ENCODE measurements at regions not wholly inside any gene's neighbourhood (a gene's known extent, or its start where the extent isn't known, plus 50 kb on each side); places are given as distances from the start of the nearest gene placed in this dataset.
"Not testable (repeated sequence)": the region's sequence is repeated elsewhere in the genome, so short reads cannot be mapped to it uniquely, and the experiment has no call there.

- no peak for DNase-seq (ENCODE audit: low read depth)
Observed at GRCh38 chr6:165167861-165168260, 141.5 kb downstream of the C6orf118 start.

DNA sequence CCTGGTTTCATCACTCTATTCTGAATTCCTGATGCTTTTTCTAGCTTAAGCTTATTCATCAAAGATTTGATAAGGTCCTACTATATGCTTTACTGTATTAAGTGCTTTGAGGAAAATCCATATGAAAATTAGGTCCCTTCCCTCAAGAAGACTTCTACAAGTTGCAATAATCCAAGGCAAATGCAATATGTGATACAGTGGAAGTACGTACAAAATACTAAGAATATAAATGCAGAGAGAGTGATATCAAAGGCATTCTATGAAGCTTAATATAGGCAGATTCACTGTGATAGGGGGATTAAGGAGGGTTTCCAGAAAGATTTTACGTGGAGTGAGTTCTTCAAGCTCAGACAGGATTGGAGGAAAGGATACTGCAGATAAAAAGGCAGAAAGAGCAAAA lies 142.1 kb downstream of the C6orf118 start:
- no peak for DNase-seq (ENCODE audit: low read depth)

DNA sequence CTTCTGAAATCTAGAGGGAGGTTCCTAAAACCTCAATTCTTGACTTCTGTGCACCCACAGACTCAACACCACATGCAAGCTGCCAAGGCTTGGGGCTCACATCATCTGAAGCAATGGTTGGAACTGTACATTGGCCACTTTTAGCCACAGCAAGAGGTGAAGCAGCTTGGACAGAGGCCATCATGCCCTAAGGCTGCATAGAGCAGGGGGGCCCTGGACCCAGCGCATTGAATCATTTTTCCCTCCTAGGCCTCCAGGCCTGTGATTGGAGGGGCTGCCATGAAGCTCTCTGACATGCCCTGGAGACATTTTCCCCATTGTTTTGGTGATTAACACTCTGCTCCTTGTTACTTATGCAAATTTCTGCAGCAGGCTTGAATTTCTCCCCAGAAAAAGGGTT lies 145.9 kb downstream of the C6orf118 start:
- no peak for DNase-seq (ENCODE audit: low read depth)

- DNase-seq (ENCODE audit: low read depth): no peak
Observed at GRCh38 chr6:165159460-165159859, 149.9 kb downstream of the C6orf118 start.

DNA sequence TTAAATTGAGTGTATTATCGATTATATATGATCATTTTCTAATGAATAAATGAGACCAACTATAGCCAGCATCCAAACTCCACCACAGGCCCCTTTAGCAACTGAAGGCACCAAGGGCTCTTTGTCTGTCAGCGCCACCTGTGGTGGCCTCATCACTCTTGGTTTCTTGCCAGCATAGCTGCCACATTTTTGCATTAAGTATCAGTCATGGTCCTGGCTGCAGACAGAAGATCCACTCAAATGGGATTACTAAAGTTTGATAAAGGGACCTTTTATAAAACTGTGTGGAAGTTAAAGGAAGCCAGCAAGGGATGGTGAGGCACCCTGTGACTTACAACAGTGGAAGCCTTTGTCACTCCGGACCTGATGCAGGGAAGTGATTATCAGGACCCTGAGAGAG lies 162.9 kb downstream of the C6orf118 start:
- no peak for DNase-seq (ENCODE audit: low read depth)

- no peak for DNase-seq (ENCODE audit: low read depth)
Observed at GRCh38 chr6:165135889-165136288, 173.5 kb downstream of the C6orf118 start.

DNA sequence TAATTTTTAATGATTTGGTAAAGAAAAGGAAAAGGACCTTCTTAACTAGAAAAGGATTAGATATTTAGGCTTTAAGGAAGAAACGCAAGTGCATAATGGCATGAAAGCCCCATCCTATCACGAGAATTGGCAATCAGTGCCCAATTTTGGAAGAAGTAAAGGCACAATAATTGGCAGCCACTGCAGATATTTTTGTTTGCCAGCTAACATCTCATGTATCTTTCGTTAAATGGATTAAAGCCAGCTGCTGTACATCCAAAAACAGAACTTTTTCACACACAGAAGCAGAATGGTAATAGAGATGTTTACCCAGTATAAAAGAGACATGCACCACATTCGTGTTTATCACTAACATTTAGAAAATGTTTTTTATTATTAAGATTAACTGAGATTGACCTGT lies 180.3 kb downstream of the C6orf118 start:
- DNase-seq (ENCODE audit: low read depth): no peak

GRCh38 chr6:165127743-165128142 lies 181.7 kb downstream of the C6orf118 start:
- DNase-seq (ENCODE audit: low read depth): not testable (repeated sequence)

GRCh38 chr6:165124681-165125080 lies 184.7 kb downstream of the C6orf118 start:
- DNase-seq (ENCODE audit: low read depth): not testable (repeated sequence)

GRCh38 chr6:165119231-165120020 lies 190.0 kb downstream of the C6orf118 start:
- peak; percentile 31 for DNase-seq (ENCODE audit: low read depth)

GRCh38 chr6:165118736-165119135 lies 190.7 kb downstream of the C6orf118 start:
- DNase-seq (ENCODE audit: low read depth): no peak

DNA sequence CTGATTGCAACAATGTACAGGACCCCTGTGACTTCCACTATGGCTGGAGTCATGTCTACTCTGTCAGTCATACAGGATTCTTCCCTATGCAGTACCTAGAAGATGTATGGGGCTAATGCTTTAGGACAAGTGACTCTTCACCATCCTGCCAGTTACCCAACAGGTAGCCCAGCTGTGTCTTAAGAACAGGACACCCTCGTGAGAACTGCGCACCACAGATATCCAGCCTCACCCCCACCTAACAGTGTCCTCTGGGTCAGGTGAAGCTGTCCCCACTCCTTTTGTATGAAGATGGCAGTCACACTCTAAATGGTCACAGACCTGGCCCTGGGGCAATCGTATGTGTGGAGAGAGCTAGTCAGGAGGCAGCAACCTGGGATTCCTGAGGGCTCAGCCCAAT lies 191.6 kb downstream of the C6orf118 start:
- DNase-seq (ENCODE audit: low read depth): no peak

- peak; percentile 25 for DNase-seq (ENCODE audit: low read depth)
Observed at GRCh38 chr6:165117121-165117520, 192.3 kb downstream of the C6orf118 start.

DNA sequence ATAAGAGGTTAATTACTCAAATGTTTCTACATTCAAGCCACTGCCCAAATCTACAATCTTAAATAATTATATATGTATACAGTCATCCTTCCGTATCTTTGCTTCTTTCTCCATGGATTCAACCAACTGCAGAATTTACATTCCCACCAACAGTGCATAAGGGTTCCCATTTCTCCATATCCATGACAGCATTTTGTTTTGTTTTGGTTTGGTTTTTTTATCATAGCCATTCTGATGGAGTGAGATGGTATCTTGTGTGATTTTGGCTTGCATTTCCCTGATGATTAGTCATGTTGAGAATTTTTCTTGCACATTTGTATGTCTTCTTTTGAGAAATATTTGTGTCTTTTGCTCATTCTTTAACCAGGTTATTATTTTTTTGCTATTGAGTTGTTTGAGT lies 198.5 kb downstream of the C6orf118 start:
- DNase-seq (ENCODE audit: low read depth): no peak

- DNase-seq (ENCODE audit: low read depth): no peak
Observed at GRCh38 chr6:165109011-165109410, 200.4 kb downstream of the C6orf118 start.

GRCh38 chr6:165106261-165106660 lies 203.1 kb downstream of the C6orf118 start:
- DNase-seq (ENCODE audit: low read depth): no peak

DNA sequence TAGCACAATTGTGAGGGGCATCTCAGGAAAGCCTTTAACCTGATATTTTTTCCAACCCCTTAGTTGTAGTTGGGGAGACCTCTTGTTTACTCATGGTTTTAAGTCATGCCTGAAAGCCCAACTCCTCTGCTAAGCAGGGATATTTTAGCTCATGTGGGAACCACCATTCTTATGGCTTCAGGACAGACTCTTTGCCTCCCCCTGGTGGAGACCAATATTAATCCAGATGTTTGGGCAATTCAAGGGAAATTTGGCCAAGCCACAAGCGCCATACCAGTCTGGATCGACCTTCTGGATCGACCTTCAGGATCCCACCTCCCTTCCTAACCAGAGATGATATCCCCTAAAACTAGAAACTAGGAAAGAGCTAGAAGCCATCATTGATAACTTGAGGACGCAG lies 211.2 kb downstream of the C6orf118 start:
- no peak for DNase-seq (ENCODE audit: low read depth)

GRCh38 chr6:165096868-165097267 lies 212.5 kb downstream of the C6orf118 start:
- DNase-seq (ENCODE audit: low read depth): no peak

DNA sequence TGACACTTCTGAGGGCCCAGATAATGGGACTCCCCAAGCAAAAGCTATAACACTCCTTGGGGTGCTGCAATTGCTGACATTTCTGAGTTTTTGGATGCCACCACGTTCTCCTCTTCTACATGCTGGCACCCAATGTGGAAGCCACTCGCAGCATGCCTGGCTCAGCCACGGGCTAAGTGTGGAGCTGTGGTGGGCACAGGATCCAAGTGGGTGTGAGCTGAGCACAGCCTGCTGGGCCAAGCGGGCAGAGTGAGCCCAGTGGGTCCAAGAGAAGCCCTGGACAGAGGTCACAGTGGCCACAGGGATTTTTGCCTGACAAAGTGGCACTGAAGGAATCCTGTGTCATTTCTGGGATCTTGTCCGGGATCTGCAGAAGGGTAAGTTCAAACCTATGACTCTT lies 213.2 kb downstream of the C6orf118 start:
- no peak for DNase-seq (ENCODE audit: low read depth)

DNA sequence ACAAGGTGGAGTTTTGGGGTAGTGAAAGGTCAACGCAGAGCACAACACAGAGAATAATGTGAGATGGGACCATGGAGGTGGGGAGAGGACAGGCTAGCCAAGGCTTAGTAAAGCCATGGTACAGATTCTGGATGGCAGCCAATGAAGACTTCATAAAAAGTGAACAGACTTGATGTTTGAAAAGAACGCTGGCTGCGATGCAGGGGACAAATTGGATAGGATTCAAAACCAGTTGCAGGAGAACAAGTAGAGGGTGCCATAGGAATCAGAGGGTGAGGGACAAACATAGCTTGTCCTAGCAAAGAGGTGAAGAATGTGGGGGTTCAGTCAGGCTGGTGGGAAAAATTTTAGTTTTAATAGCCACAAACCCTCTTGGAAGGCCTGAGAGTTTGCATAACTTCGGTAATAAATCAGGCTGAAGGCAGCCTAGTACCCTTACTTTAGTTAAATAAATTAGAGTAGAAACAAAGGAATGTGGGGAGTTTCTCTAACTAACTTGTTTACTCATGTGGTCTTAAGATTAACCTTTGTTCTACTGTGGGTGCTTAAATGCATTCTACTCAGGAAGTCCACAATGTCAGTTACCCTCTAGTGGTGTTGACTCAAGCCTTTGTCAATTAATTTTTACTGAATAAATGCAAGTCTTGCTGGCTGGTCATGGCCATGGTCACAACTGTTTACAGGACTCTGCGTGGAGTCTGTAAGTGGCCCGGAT lies 216.4 kb downstream of the C6orf118 start:
- DNase-seq (ENCODE audit: low read depth): peak; percentile 68

- DNase-seq (ENCODE audit: low read depth): no peak
Observed at GRCh38 chr6:165091121-165091785, 218.2 kb downstream of the C6orf118 start.

GRCh38 chr6:165090242-165090641 lies 219.2 kb downstream of the C6orf118 start:
- DNase-seq (ENCODE audit: low read depth): no peak

- DNase-seq (ENCODE audit: low read depth): no peak
Observed at GRCh38 chr6:165086814-165087213, 222.6 kb downstream of the C6orf118 start.

Data from renal cortical epithelial cell (primary cell).